GM12878 (cell line): ENCODE measurements at regions not wholly inside any gene's neighbourhood (a gene's known extent, or its start where the extent isn't known, plus 50 kb on each side); places are given as distances from the start of the nearest gene placed in this dataset.

Source experiments
- ATAC-seq: fragments of 200-7000 bp; cut with Tn5 transposase; 3 replicates; pipeline ENCODE4 v1.9.1; 2020; ENCODE audit warnings: mild to moderate bottlenecking, moderate library complexity
- BruUV-seq: library from RNA; stranded (reverse); fragments of 400-500 nt; replicated peaks from 2 replicates; lab custom pipeline; 2021; lab: Mats Ljungman, UMichigan
- CTCF ChIA-PET: fragments of 300-600 bp; sonication (Branson Sonifier 250); formaldehyde crosslinking; extraction: SDS; loops from one replicate; lab custom pipeline; 2021; ENCODE audit warnings: inconsistent platforms; lab: Yijun Ruan, JAX
- POLR2A ChIA-PET: fragments of 350-600 bp; formaldehyde crosslinking; extraction: SDS; loops from one replicate; lab custom pipeline; 2021; ENCODE audit warnings: inconsistent platforms; lab: Charles Lee
- RAD21 ChIA-PET: fragments of 300-600 bp; sonication (Branson Sonifier 250); formaldehyde crosslinking; loops from one replicate; lab custom pipeline; 2023; ENCODE audit warnings: antibody characterized with exemption; ENCODE audit not compliant: unreplicated experiment; lab: Charles Lee
- SMC1A ChIA-PET: fragments of 300-600 bp; sonication (Branson Sonifier 250); formaldehyde crosslinking; loops from one replicate; lab custom pipeline; 2023; ENCODE audit not compliant: unreplicated experiment, uncharacterized antibody; lab: Charles Lee
- DNase-seq: peaks from one replicate; pipeline ENCODE4 v3.0.0-alpha.2; 2011; ENCODE audit warnings: low read depth, low spot score
- FAIRE-seq: peaks from 3 replicates; lab custom pipeline; 2011; peaks lifted over from hg19 to GRCh38; lab: Jason Lieb, UNC
- H2AFZ ChIP-seq: 2 replicates; pipeline ENCODE4 v1.6.0; 2011; ENCODE audit warnings: low read depth, low read length, control low read depth; ENCODE audit not compliant: control insufficient read depth
- H3K27ac ChIP-seq: 2 replicates; pipeline ENCODE4 v1.5.1; 2011; ENCODE audit warnings: control low read depth; ENCODE audit not compliant: control insufficient read depth, insufficient read depth
- H3K27me3 ChIP-seq, 2 experiments: replicated peaks in 1 of 2; 2 replicates each; pipeline versions ENCODE4 v1.6.0 to v1.6.1; 2011; ENCODE audit warnings: low read length in 1 of 2; ENCODE audit not compliant: control insufficient read depth in 2 of 2, insufficient read depth in 2 of 2
- H3K36me3 ChIP-seq, 2 experiments: 2 replicates each; pipeline ENCODE4 v1.5.1; 2011; ENCODE audit warnings: low read length in 1 of 2; ENCODE audit not compliant: control insufficient read depth in 2 of 2, insufficient read depth in 2 of 2
- H3K4me1 ChIP-seq: 2 replicates; pipeline ENCODE4 v1.6.1; 2011; ENCODE audit warnings: mild to moderate bottlenecking, low read length, moderate library complexity, mixed read lengths; ENCODE audit not compliant: control insufficient read depth, insufficient read depth
- H3K4me2 ChIP-seq: 2 replicates; pipeline ENCODE4 v1.6.0; 2011; ENCODE audit warnings: control low read depth; ENCODE audit not compliant: control insufficient read depth, insufficient read depth
- H3K4me3 ChIP-seq: fragments of 200-600 bp; sonication (generic); 2 replicates; pipeline ENCODE4 v1.5.1; 2016
- H3K79me2 ChIP-seq: 2 replicates; pipeline ENCODE4 v1.6.0; 2011; ENCODE audit warnings: low read length; ENCODE audit not compliant: control insufficient read depth, insufficient read depth
- H3K9ac ChIP-seq: 2 replicates; pipeline ENCODE4 v1.8.0; 2011; ENCODE audit warnings: low read length, control low read depth, mixed read lengths; ENCODE audit not compliant: control insufficient read depth, insufficient read depth
- H3K9me3 ChIP-seq: replicated peaks from 3 replicates; pipeline ENCODE4 v1.5.1; 2011; ENCODE audit warnings: mild to moderate bottlenecking, low read length; ENCODE audit not compliant: control insufficient read depth, insufficient read depth
- H4K20me1 ChIP-seq: 2 replicates; pipeline ENCODE4 v1.6.0; 2011; ENCODE audit not compliant: control insufficient read depth, insufficient read depth
- ATF2 ChIP-seq: IDR thresholded peaks from 2 replicates; pipeline ENCODE4 v1.6.1; 2012; ENCODE audit warnings: low read length, inconsistent platforms
- BHLHE40 ChIP-seq, 2 experiments: fragments of 450-650 bp in 1 of 2; IDR thresholded peaks; 2 replicates each; pipeline ENCODE4 v1.6.1; 2011 to 2017; ENCODE audit warnings: low read depth in 2 of 2, borderline replicate concordance in 1 of 2, improper control_type of control experiment in 1 of 2, low read length in 1 of 2, mild to moderate bottlenecking in 1 of 2
- BRCA1 ChIP-seq: IDR thresholded peaks from 2 replicates; pipeline ENCODE4 v1.6.1; 2011; ENCODE audit warnings: low read depth, low read length, improper control_type of control experiment
- CBFB ChIP-seq: IDR thresholded peaks from 2 replicates; pipeline ENCODE4 v1.6.1; 2016; ENCODE audit warnings: antibody characterized with exemption, low read depth
- CEBPB ChIP-seq, 2 experiments: fragments of 150-350 bp in 1 of 2; IDR thresholded peaks; 2 replicates each; pipeline ENCODE4 v1.6.1; 2012 to 2014; ENCODE audit warnings: low read depth in 2 of 2, low read length in 2 of 2, borderline replicate concordance in 1 of 2, inconsistent platforms in 1 of 2
- CHD2 ChIP-seq: IDR thresholded peaks from 2 replicates; pipeline ENCODE4 v1.6.1; 2011; ENCODE audit warnings: low read depth, low read length, improper control_type of control experiment, borderline replicate concordance
- CREB1 ChIP-seq: IDR thresholded peaks from 2 replicates; pipeline ENCODE4 v1.6.1; 2012; ENCODE audit warnings: low read depth, mild to moderate bottlenecking, inconsistent platforms
- POU2F2 ChIP-seq: IDR thresholded peaks from 3 replicates; pipeline ENCODE4 v1.6.1; 2011; ENCODE audit warnings: low read depth, mild to moderate bottlenecking, low read length, borderline replicate concordance
- RELA ChIP-seq: fragments of 450-650 bp; IDR thresholded peaks from 2 replicates; pipeline ENCODE4 v1.8.0; 2014; ENCODE audit warnings: borderline replicate concordance; ENCODE audit not compliant: partially characterized antibody
- RELB ChIP-seq: fragments of 450-650 bp; IDR thresholded peaks from 2 replicates; pipeline ENCODE4 v1.6.1; 2017; ENCODE audit warnings: low read depth, mild to moderate bottlenecking, moderate library complexity
- SIX5 ChIP-seq: IDR thresholded peaks from 2 replicates; pipeline ENCODE4 v1.6.1; 2011; ENCODE audit warnings: mild to moderate bottlenecking, low read depth, low read length, moderate library complexity; ENCODE audit not compliant: severe bottlenecking
- STAT3 ChIP-seq: IDR thresholded peaks from 2 replicates; pipeline ENCODE4 v1.6.1; 2011; ENCODE audit warnings: low read depth, low read length, improper control_type of control experiment
- USF1 ChIP-seq: IDR thresholded peaks from 2 replicates; pipeline ENCODE4 v1.6.1; 2011; ENCODE audit warnings: borderline replicate concordance, low read depth, mild to moderate bottlenecking, moderate library complexity, mixed read lengths, low read length; ENCODE audit not compliant: insufficient read depth; ENCODE audit errors: extremely low read length
- WGBS: methylation state at CpG from one replicate; pipeline ENCODE4 v1.1.6; 2016; ENCODE audit warnings: low lambda C conversion rate; ENCODE audit not compliant: insufficient replicate concordance, insufficient coverage; ENCODE audit errors: missing lambda C conversion rate; 5-methylcytosine and 5-hydroxymethylcytosine counted together
- in situ Hi-C: fragments of 300-500 bp; cut with MboI; formaldehyde crosslinking; loops from 9 replicates; pipeline ENCODE4 v1.14.3; 2018; ENCODE audit warnings: mixed read lengths
- intact Hi-C: fragments of 100-400 bp; cut with micrococcal nuclease; formaldehyde crosslinking; loops from one replicate; pipeline ENCODE4 v1.14.2; 2022; ENCODE audit not compliant: unreplicated experiment

- FAIRE-seq (no peak), ATAC-seq (no peak), DNase-seq (no peak)
- no peak overlapping the region for H3K4me2 ChIP-seq
- H3K9ac ChIP-seq, result no peak overlapping the region
- RAD21 ChIA-PET, result no interaction called here
- no peak overlapping the region for H3K4me3 ChIP-seq
- no peaks in the 10 kb centered on the region for H3K36me3 ChIP-seq
- H3K9me3 ChIP-seq, result no peaks in the 10 kb centered on the region
- no peak for TF ChIP-seq RELB
- peak in 1 of 2 experiments; percentile 46; a peak in 1 of 4 replicates for TF ChIP-seq BHLHE40 (IDR thresholded peaks at IDR 0.05; ENCODE audit: borderline replicate concordance in 1 of 2, low read depth in 2 of 2, low read length in 1 of 2)
- TF ChIP-seq SIX5, result no peak
- no peak for TF ChIP-seq CBFB
- no peak for TF ChIP-seq CEBPB (IDR thresholded peaks at IDR 0.05; ENCODE audit: borderline replicate concordance in 1 of 2, low read depth in 2 of 2, low read length in 2 of 2)
- no peaks in the 10 kb centered on the region for H4K20me1 ChIP-seq
- 37% methylated on average over 11 of the region's 11 CpGs for WGBS
- H3K79me2 ChIP-seq, result no peaks in the 10 kb centered on the region
- in situ Hi-C loops, result no loop called here
- H3K27me3 ChIP-seq, result no peaks in the 10 kb centered on the region; a peak in 1 of 4 replicates
- no peak overlapping the region for H3K27ac ChIP-seq
- intact Hi-C loops, result no loop called here
- CTCF ChIA-PET, result no interaction called here
- BruUV-seq, result no TSS peak
- no peak overlapping the region for H2AFZ ChIP-seq
- SMC1A ChIA-PET, result no interaction called here
- no peaks in the 10 kb centered on the region; the same call in 1 of the 2 replicates for H3K4me1 ChIP-seq
- POLR2A ChIA-PET, result no interaction called here
These were observed 112.5 kb upstream of the RAB4A start for GRCh38 chr1:229158341-229158921.

GRCh38 chr1:229158927-229159326 lies 112.0 kb upstream of the RAB4A start:
- DNase-seq (no peak), ATAC-seq (no peak), FAIRE-seq (no peak)
- Histone ChIP-seq H3K27ac (no peak overlapping the region), H4K20me1 (no peaks in the 10 kb centered on the region), H3K36me3 (no peaks in the 10 kb centered on the region), H3K79me2 (no peaks in the 10 kb centered on the region), H3K9ac (no peak overlapping the region), H3K27me3 (no peaks in the 10 kb centered on the region; a peak in 1 of 4 replicates), H3K4me1 (no peaks in the 10 kb centered on the region; the same call in 1 of the 2 replicates), H3K4me2 (no peak overlapping the region), H3K4me3 (no peak overlapping the region), H2AFZ (no peak overlapping the region), H3K9me3 (no peaks in the 10 kb centered on the region)
- POLR2A ChIA-PET, result no interaction called here
- 2% methylated on average over 4 of the region's 4 CpGs for WGBS
- BruUV-seq, result no TSS peak
- CTCF ChIA-PET, result no interaction called here
- in situ Hi-C loops (no loop called here), intact Hi-C loops (no loop called here)
- SMC1A ChIA-PET, result no interaction called here
- RAD21 ChIA-PET, result no interaction called here
- TF ChIP-seq ATF2, result no peak
- TF ChIP-seq STAT3, result no peak
- TF ChIP-seq CREB1, result no peak
- TF ChIP-seq BRCA1, result no peak
- TF ChIP-seq USF1, result no peak
- no peak for TF ChIP-seq CHD2
- no peak for TF ChIP-seq POU2F2
- no peak for TF ChIP-seq RELA
